GM21360 (cell line): ENCODE measurements at regions not wholly inside any gene's neighbourhood (a gene's known extent, or its start where the extent isn't known, plus 50 kb on each side); places are given as distances from the start of the nearest gene placed in this dataset.
A peak's percentile ranks its signal among the peaks of the same experiment; 100 is the strongest.
"Not testable (repeated sequence)": the region's sequence is repeated elsewhere in the genome, so short reads cannot be mapped to it uniquely, and the experiment has no call there.

Experiments
- ATAC-seq: cut with Tn5 transposase; IDR thresholded peaks from one replicate; pipeline ENCODE4 v1.9.1; 2021; ENCODE audit warnings: mild to moderate bottlenecking, moderate library complexity; ENCODE audit not compliant: unreplicated experiment

- ATAC-seq: no peak
Observed at GRCh38 chr10:10017716-10018115, 1000.0 kb upstream of the CELF2 start.

DNA sequence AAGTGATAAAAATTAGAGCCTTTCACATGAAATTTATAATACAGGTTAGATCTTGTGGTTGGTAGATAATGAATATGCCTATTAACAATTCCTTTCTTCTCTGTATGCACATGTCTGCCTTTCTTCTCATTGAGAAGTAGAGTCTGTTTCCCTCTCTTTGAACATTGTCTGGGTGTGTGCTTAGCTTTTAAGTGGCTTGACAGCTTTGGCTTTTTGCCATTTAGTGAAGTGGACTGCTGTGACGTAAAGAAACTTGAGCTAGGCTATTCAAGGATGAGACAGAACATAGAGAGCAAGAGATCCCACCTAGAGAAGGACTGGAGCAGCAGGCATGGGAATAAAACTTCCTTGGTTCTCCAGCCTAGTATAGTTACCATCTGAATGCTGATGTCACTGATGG is 996.7 kb upstream of the CELF2 start:
- no peak for ATAC-seq

- no peak for ATAC-seq
Observed at GRCh38 chr10:10032991-10033390, 984.7 kb upstream of the CELF2 start.

GRCh38 chr10:10038348-10038747 is 979.3 kb upstream of the CELF2 start:
- no peak for ATAC-seq

- no peak for ATAC-seq
Observed at GRCh38 chr10:10039595-10039994, 978.1 kb upstream of the CELF2 start.

DNA sequence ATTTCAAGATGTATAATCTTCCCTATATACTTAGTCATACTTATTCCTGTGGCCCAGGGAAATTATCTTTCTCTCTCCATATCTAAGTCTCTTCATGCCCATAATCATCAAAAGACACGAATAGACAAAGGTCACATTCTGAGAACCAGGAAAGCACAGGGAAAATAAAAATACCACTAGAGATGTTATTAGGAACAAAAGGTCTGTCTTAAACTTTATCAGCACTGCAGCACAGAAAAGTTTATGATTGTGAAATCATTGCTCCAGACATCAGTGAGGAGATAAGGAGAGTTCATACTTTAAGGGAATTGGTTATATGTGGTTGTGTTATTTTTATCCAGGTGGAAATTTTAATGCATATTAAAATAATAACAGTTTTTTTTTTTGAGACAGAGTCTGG is 974.6 kb upstream of the CELF2 start:
- ATAC-seq: no peak

DNA sequence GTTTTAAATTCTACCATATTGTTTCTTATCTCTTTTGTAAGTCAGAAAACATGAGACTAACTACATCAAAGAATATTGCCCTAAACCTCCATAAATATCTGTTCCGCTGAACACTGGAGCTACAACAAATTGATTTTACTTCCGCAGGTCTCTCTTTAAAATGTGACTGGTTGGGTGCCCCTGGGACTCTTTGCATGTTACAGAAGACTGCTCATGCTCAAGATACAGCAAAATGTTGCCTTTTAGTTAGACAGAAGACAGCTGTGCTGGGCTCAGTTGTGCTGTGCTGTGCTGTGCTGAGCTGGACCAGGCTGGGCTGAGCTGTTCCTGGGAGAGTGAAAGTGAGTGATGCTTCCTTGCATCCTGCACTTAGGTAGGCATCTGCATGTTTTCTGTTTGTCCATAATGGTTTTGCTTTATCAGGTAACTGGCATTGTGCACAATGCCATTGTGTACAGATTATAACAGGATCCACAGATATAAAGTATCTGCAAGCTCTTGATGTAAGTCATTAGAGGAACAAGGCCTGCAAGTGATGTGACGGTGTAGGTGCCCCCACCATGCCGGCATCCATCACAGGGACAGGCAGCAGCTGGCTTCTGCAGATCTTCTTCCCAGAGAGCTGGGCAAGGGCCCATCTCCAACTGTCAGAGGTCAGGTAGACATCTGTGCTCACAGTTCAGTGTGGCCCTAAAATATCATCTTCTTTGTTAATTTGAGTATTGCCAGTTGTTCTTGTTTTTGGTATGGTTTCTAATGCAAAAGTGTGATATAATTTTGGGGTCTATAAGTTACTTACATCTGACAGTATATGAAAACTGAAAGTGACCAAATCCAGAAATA is 972.5 kb upstream of the CELF2 start:
- ATAC-seq: peak; percentile 90

GRCh38 chr10:10045765-10046028 is 972.0 kb upstream of the CELF2 start:
- peak; percentile 56 for ATAC-seq

DNA sequence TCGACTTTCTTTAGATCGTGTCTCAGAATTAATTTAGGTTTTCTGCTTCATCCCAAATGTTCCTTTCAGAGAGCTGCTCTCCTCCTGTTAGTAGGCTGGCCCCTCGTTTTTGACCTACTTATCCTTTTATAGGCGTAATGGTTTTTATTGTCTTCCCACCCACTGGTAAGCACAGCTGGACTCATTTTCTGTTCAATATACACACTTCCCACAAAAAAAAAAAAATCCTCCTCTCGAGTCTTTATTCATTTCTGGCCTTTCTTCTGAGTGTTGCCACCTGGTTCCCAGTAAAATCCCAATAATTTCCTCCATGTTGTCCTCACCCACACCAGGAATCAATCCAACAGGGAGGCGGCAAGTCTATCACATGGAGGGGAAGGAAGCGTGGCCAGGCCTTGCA is 970.2 kb upstream of the CELF2 start:
- no peak for ATAC-seq

DNA sequence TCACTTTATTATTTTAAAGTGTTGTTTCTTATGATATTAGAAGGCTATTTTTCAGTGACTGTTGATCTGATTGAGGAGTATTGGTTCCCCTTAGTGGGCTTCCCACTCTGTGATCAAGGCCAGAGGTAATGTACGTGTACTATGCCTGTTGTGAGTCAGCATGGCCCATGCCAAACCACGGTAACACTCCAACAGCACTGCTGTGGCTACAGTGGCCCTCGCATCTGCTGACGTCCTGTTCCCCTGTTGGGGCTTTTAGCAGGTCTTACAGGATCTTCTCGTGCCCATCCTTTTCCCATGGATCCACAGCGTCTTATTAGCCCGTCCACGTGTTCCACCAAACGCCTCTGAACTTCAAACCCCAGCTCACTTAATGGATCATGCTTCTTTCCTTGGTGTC is 964.6 kb upstream of the CELF2 start:
- ATAC-seq: no peak

DNA sequence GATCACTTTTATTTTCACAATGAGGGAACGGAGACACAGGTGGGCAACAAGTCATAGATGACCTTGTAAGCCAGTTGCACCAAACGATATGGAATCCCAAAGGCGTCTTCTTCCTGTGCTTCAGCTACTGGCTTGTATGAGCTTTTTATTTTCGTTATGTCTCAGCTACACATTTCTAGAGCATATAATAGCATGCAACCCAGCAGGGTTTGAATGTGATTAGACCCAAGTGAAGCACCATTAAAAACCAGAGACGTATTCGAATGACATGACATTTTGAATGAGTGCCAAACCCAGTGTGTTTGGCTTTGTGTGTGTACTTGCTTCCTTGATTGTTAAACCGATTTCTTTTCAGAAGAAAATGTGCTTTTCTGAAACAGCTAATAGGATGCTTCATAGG is 963.2 kb upstream of the CELF2 start:
- no peak for ATAC-seq

DNA sequence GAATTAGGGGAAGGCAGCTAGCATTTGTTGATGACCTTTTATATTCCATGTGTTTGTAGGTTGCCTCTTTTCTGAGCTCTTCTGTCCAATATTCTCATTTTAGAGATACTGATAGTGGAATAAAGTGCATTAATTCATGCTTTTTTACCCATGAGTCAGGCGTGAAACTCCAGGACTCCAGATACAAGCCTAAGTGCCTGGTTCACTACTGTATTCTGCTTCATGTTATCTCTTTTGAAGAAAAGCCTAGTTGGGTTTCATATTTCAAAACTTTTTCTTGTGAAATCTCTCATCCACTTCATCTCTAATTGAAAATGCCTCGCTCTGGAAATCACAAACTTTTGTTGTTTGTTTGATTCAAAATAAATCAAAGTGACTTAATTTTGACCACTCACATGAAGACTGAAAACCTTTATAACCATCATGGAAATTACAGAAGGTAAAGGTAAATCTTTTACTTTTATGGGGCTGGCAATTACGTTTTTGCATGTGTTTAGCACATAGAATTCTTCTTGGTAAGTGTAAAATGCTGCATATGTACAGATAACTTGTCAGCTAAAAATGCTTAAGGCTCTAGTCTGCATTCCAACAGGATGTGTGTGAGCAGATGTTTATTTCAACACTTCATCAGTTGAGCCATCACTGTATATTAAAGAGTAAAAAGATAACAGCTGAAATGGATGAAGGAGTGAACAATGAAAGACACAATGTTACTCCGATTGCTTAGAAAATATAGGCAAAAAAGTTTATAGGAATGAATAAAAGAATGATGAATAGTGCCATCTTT is 961.8 kb upstream of the CELF2 start:
- ATAC-seq: no peak

- ATAC-seq: no peak
Observed at GRCh38 chr10:10056961-10057360, 960.7 kb upstream of the CELF2 start.

DNA sequence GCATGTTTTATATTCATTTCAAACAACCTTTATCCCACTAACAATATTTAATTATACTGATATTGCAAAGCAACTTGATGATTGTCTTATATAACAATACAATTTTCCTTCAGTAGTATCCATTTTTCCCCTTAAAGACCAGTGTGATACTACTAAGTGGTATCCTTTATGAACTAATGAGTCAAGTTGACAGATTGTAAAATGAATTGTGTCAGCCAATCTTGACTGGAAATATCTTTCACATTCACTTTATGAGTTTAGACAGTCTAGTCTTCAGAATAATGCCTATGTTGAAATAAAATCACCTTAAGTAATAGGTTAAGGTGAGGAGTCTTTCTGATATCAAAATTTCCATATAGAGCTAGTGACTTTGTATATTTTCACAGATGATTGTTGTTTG is 950.0 kb upstream of the CELF2 start:
- ATAC-seq: no peak

- not testable (repeated sequence) for ATAC-seq
Observed at GRCh38 chr10:10074847-10075246, 942.8 kb upstream of the CELF2 start.

GRCh38 chr10:10078446-10078845 is 939.2 kb upstream of the CELF2 start:
- no peak for ATAC-seq

DNA sequence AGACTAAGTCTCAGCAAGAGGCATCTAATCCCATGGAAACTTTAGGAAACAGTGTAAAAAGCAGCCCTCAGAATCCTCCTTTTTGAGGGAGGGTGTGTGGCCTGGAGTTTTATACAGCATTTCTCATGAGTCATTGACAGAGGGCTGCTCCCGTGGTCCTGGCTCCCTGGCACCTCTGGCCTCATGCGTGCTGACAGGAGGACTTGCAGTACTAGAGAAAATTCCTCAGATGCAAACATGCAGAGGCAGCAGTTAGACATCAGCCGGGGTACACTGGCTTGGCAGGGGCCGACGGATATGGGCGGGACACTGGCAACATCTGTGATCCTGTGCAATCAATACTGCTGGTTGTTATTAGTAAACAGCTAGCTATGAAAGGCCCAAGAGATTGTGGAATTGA is 925.1 kb upstream of the CELF2 start:
- ATAC-seq: no peak

- no peak for ATAC-seq
Observed at GRCh38 chr10:10093021-10093420, 924.7 kb upstream of the CELF2 start.

DNA sequence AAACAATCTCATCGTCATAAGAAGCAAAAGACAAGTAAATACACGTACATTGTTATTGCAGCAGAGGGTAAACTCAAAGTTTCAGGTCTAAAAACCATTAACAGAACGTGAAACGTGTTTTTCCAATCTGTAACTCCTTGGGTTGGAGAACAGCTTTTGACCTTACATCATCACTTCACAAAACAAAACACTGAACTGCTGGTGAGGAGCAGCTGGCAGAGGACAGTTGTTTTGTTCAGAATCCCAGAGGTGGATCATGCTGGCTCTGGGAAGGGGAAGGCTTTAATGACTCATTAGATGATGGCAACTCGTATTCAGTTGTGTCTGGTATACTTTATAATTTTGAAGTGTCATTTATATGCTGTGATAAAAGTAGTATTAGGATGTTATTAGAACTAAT is 923.0 kb upstream of the CELF2 start:
- no peak for ATAC-seq

GRCh38 chr10:10096296-10096695 is 921.4 kb upstream of the CELF2 start:
- no peak for ATAC-seq

- ATAC-seq: no peak
Observed at GRCh38 chr10:10096898-10097297, 920.8 kb upstream of the CELF2 start.

- ATAC-seq: no peak
Observed at GRCh38 chr10:10101106-10101505, 916.6 kb upstream of the CELF2 start.
